ENCODE measurements at regions not wholly inside any gene's neighbourhood (a gene's known extent, or its start where the extent isn't known, plus 50 kb on each side); places are given as distances from the start of the nearest gene placed in this dataset.

DNA sequence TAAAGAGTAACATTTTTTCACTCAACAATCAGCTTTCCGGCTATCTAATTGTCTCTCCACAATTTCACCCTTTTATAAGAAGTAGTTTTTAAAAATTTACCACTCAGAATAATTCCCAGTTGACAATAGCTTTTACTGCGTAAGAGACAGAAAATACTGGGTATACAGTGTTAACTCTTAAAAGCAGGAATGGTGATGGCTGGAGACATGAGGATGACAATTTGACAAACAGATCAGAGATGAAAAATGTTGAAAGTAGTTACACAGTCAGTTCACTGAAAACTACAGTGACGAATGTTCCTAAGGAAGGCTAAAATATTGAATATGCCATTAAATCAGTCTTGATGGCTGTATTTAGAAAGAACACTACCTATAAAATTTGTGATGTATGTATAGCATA is 1146.8 kb upstream of the B3GALT2 start:
- no peak for TF ChIP-seq EZH2phosphoT487 (IDR thresholded peaks at IDR 0.05; ENCODE audit: borderline replicate concordance, low read depth, low read length)
- TF ChIP-seq, protein P1, sequence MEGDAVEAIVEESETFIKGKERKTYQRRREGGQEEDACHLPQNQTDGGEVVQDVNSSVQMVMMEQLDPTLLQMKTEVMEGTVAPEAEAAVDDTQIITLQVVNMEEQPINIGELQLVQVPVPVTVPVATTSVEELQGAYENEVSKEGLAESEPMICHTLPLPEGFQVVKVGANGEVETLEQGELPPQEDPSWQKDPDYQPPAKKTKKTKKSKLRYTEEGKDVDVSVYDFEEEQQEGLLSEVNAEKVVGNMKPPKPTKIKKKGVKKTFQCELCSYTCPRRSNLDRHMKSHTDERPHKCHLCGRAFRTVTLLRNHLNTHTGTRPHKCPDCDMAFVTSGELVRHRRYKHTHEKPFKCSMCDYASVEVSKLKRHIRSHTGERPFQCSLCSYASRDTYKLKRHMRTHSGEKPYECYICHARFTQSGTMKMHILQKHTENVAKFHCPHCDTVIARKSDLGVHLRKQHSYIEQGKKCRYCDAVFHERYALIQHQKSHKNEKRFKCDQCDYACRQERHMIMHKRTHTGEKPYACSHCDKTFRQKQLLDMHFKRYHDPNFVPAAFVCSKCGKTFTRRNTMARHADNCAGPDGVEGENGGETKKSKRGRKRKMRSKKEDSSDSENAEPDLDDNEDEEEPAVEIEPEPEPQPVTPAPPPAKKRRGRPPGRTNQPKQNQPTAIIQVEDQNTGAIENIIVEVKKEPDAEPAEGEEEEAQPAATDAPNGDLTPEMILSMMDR (conservative IDR thresholded peaks at IDR 0.05; ENCODE audit: low read length), result no peak
